Suprapubic skin (tissue), 4 donors: ENCODE measurements at regions not wholly inside any gene's neighbourhood (a gene's known extent, or its start where the extent isn't known, plus 50 kb on each side); places are given as distances from the start of the nearest gene placed in this dataset.

Experiments
- EP300 ChIP-seq: sonication (generic); formaldehyde crosslinking; IDR thresholded peaks from one replicate; pipeline ENCODE4 v1.6.1; 2017; ENCODE audit warnings: antibody characterized with exemption
- POLR2A ChIP-seq, 2 donors: fragments of 450-650 bp; IDR thresholded peaks; one replicate each; pipeline ENCODE4 v1.6.1; 2017; ENCODE audit warnings: antibody characterized with exemption in 2 of 2, mild to moderate bottlenecking in 2 of 2, moderate library complexity in 2 of 2
- POLR2AphosphoS5 ChIP-seq, 3 donors: sonication (generic); formaldehyde crosslinking; IDR thresholded peaks; one replicate each; pipeline ENCODE4 v1.6.1; 2017; ENCODE audit warnings: antibody characterized with exemption in 3 of 3
- TF ChIP-seq, protein P1 (sequence below), 2 donors: fragments of 200-600 bp in 1 of 2; fragments of 450-650 bp in 1 of 2; sonication (generic) in 1 of 2; IDR thresholded peaks; one replicate each; pipeline ENCODE4 v1.5.1; 2016 to 2019; ENCODE audit warnings: antibody characterized with exemption in 2 of 2, mild to moderate bottlenecking in 1 of 2, moderate library complexity in 1 of 2

- TF ChIP-seq POLR2A (IDR thresholded peaks at IDR 0.05) (no peak), POLR2AphosphoS5 (IDR thresholded peaks at IDR 0.05) (no peak), EP300 (no peak)
- TF ChIP-seq, protein P1, sequence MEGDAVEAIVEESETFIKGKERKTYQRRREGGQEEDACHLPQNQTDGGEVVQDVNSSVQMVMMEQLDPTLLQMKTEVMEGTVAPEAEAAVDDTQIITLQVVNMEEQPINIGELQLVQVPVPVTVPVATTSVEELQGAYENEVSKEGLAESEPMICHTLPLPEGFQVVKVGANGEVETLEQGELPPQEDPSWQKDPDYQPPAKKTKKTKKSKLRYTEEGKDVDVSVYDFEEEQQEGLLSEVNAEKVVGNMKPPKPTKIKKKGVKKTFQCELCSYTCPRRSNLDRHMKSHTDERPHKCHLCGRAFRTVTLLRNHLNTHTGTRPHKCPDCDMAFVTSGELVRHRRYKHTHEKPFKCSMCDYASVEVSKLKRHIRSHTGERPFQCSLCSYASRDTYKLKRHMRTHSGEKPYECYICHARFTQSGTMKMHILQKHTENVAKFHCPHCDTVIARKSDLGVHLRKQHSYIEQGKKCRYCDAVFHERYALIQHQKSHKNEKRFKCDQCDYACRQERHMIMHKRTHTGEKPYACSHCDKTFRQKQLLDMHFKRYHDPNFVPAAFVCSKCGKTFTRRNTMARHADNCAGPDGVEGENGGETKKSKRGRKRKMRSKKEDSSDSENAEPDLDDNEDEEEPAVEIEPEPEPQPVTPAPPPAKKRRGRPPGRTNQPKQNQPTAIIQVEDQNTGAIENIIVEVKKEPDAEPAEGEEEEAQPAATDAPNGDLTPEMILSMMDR (IDR thresholded peaks at IDR 0.05): no peak
Measured at GRCh38 chr18:68330658-68331057, 384.2 kb downstream of the TMX3 start.
